H54 (cell line): ENCODE measurements at regions not wholly inside any gene's neighbourhood (a gene's known extent, or its start where the extent isn't known, plus 50 kb on each side); places are given as distances from the start of the nearest gene placed in this dataset.

Source experiments
- DNase-seq: peaks from one replicate; pipeline ENCODE4 v3.0.0; 2011; ENCODE audit warnings: low spot score, mixed read lengths; ENCODE audit not compliant: insufficient read length
- FAIRE-seq: peaks from 3 replicates; lab custom pipeline; 2011; peaks lifted over from hg19 to GRCh38; lab: Jason Lieb, UNC
- POLR2A ChIP-seq: IDR thresholded peaks from 2 replicates; pipeline ENCODE4 v1.6.1; 2011; ENCODE audit warnings: low read depth, mild to moderate bottlenecking, low read length

- DNase-seq: no peak
- TF ChIP-seq POLR2A: no peak
- no peak for FAIRE-seq
These were observed 321.7 kb downstream of the TXNL1 start for GRCh38 chr18:56316727-56317126.

GRCh38 chr18:56315363-56315762 is 323.0 kb downstream of the TXNL1 start:
- FAIRE-seq (no peak), DNase-seq (no peak)
- no peak for TF ChIP-seq POLR2A

GRCh38 chr18:56314396-56314795 is 324.0 kb downstream of the TXNL1 start:
- no peak for DNase-seq
- FAIRE-seq: no peak
- TF ChIP-seq POLR2A: no peak

- FAIRE-seq: no peak
- no peak for DNase-seq
- TF ChIP-seq POLR2A: no peak
These were observed 325.6 kb downstream of the TXNL1 start for GRCh38 chr18:56312551-56313335.

- TF ChIP-seq POLR2A: no peak
- DNase-seq: no peak
- FAIRE-seq: no peak
These were observed 329.3 kb downstream of the TXNL1 start for GRCh38 chr18:56309104-56309503.

- TF ChIP-seq POLR2A: no peak
- FAIRE-seq (no peak), DNase-seq (no peak)
These were observed 330.8 kb downstream of the TXNL1 start for GRCh38 chr18:56307354-56308170.

GRCh38 chr18:56306797-56307196 is 331.6 kb downstream of the TXNL1 start:
- TF ChIP-seq POLR2A: no peak
- no peak for DNase-seq
- no peak for FAIRE-seq

- FAIRE-seq (no peak), DNase-seq (no peak)
- TF ChIP-seq POLR2A: no peak
These were observed 332.8 kb downstream of the TXNL1 start for GRCh38 chr18:56305583-56305982.

GRCh38 chr18:56302156-56302555 is 336.2 kb downstream of the TXNL1 start:
- FAIRE-seq: no peak
- DNase-seq: no peak
- no peak for TF ChIP-seq POLR2A

- TF ChIP-seq POLR2A: no peak
- FAIRE-seq (no peak), DNase-seq (no peak)
These were observed 338.7 kb downstream of the TXNL1 start for GRCh38 chr18:56299740-56300139.

GRCh38 chr18:56298935-56299334 is 339.5 kb downstream of the TXNL1 start:
- FAIRE-seq: no peak
- TF ChIP-seq POLR2A: no peak
- peak; percentile 22 for DNase-seq

GRCh38 chr18:56296381-56296780 is 342.0 kb downstream of the TXNL1 start:
- TF ChIP-seq POLR2A: no peak
- FAIRE-seq (no peak), DNase-seq (no peak)

- DNase-seq (no peak), FAIRE-seq (no peak)
- TF ChIP-seq POLR2A: no peak
These were observed 343.8 kb downstream of the TXNL1 start for GRCh38 chr18:56294484-56295183.

GRCh38 chr18:56291294-56291693 is 347.1 kb downstream of the TXNL1 start:
- DNase-seq: no peak
- FAIRE-seq: no peak
- no peak for TF ChIP-seq POLR2A
